PC-3 (cell line): ENCODE measurements at regions not wholly inside any gene's neighbourhood (a gene's known extent, or its start where the extent isn't known, plus 50 kb on each side); places are given as distances from the start of the nearest gene placed in this dataset.

ENCODE experiments used
- ATAC-seq: fragments of 200-7000 bp; cut with Tn5 transposase; 2 replicates; pipeline ENCODE4 v1.9.1; 2020; ENCODE audit warnings: mild to moderate bottlenecking, moderate library complexity
- BruUV-seq: library from RNA; stranded (reverse); fragments of 400-500 nt; replicated peaks from 2 replicates; lab custom pipeline; 2021; lab: Mats Ljungman, UMichigan
- CTCF ChIA-PET: fragments of 300-600 bp; sonication (Branson Sonifier 250); formaldehyde crosslinking; loops from one replicate; lab custom pipeline; 2022; ENCODE audit warnings: antibody characterized with exemption; lab: Charles Lee
- POLR2A ChIA-PET: fragments of 300-600 bp; sonication (Branson Sonifier 250); formaldehyde crosslinking; loops from one replicate; lab custom pipeline; 2022; ENCODE audit warnings: antibody characterized with exemption; ENCODE audit not compliant: unreplicated experiment; lab: Charles Lee
- DNase-seq: peaks from one replicate; pipeline ENCODE4 v3.0.0-alpha.2; 2015
- H2AFZ ChIP-seq: fragments of 300-600 bp; sonication (generic); 2 replicates; pipeline ENCODE4 v1.6.0; 2016; ENCODE audit warnings: antibody characterized with exemption, low read length
- H3F3A ChIP-seq: fragments of 300-600 bp; sonication (generic); one replicate; pipeline ENCODE4 v1.6.0; 2017; ENCODE audit warnings: antibody characterized with exemption, low read length, control low read depth, mild to moderate bottlenecking; ENCODE audit not compliant: unreplicated experiment
- H3K27ac ChIP-seq: fragments of 300-600 bp; sonication (generic); 2 replicates; pipeline ENCODE4 v1.5.1; 2016; ENCODE audit warnings: mild to moderate bottlenecking, low read length
- H3K27me3 ChIP-seq: fragments of 300-600 bp; sonication (generic); 2 replicates; pipeline ENCODE4 v1.6.1; 2016; ENCODE audit warnings: low read length, mixed read lengths
- H3K36me3 ChIP-seq: fragments of 300-600 bp; sonication (generic); 2 replicates; pipeline ENCODE4 v1.6.1; 2016; ENCODE audit warnings: low read depth, mixed run types, low read length, mixed read lengths
- H3K4me1 ChIP-seq: fragments of 300-600 bp; sonication (generic); 2 replicates; pipeline ENCODE4 v1.5.1; 2016; ENCODE audit warnings: low read length; ENCODE audit not compliant: insufficient read depth
- H3K4me2 ChIP-seq: fragments of 300-600 bp; sonication (generic); 2 replicates; pipeline ENCODE4 v1.6.0; 2016; ENCODE audit warnings: low read length
- H3K4me3 ChIP-seq: fragments of 300-600 bp; sonication (generic); 2 replicates; pipeline ENCODE4 v1.5.1; 2016; ENCODE audit warnings: mild to moderate bottlenecking, low read length, mixed read lengths
- H3K79me2 ChIP-seq: fragments of 300-600 bp; sonication (generic); 2 replicates; pipeline ENCODE4 v1.6.1; 2017; ENCODE audit warnings: low read length, mixed read lengths
- H3K9ac ChIP-seq: fragments of 300-600 bp; sonication (generic); 2 replicates; pipeline ENCODE4 v1.6.0; 2016; ENCODE audit warnings: mild to moderate bottlenecking, low read length
- H3K9me2 ChIP-seq: fragments of 300-600 bp; sonication (generic); replicated peaks from 2 replicates; pipeline ENCODE4 v1.6.1; 2016; ENCODE audit warnings: mixed run types, low read length, mixed read lengths
- H3K9me3 ChIP-seq: fragments of 300-600 bp; sonication (generic); 2 replicates; pipeline ENCODE4 v1.6.1; 2016; ENCODE audit warnings: low read length, mixed read lengths
- H4K20me1 ChIP-seq: fragments of 300-600 bp; sonication (generic); 2 replicates; pipeline ENCODE4 v1.6.1; 2016; ENCODE audit warnings: low read length, mixed read lengths
- CTCF ChIP-seq: fragments of 300-600 bp; sonication (generic); conservative IDR thresholded peaks from 2 replicates; pipeline ENCODE4 v1.5.1; 2017; ENCODE audit warnings: antibody characterized with exemption, low read depth, mild to moderate bottlenecking, low read length
- EZH2 ChIP-seq: fragments of 300-600 bp; sonication (generic); IDR thresholded peaks from one replicate; pipeline ENCODE4 v1.6.1; 2017; ENCODE audit warnings: antibody characterized with exemption, mild to moderate bottlenecking, low read length; ENCODE audit not compliant: unreplicated experiment
- EZH2phosphoT487 ChIP-seq: fragments of 300-600 bp; sonication (generic); IDR thresholded peaks from 2 replicates; pipeline ENCODE4 v1.6.1; 2018; ENCODE audit warnings: mild to moderate bottlenecking, antibody characterized with exemption, low read length, borderline replicate concordance
- intact Hi-C: fragments of 100-400 bp; cut with micrococcal nuclease; formaldehyde crosslinking; loops from 2 replicates; pipeline ENCODE4 v1.9.0; 2023

- POLR2A ChIA-PET: no interaction called here
- no peaks in the 10 kb centered on the region for H3K27me3 ChIP-seq
- TF ChIP-seq EZH2 (no peak), CTCF (no peak), EZH2phosphoT487 (no peak)
- no peaks in the 10 kb centered on the region for H3K4me1 ChIP-seq
- H2AFZ ChIP-seq: no peak overlapping the region
- H3K9me3 ChIP-seq: no peaks in the 10 kb centered on the region
- no peak overlapping the region for H3K27ac ChIP-seq
- no peaks in the 10 kb centered on the region for H3K79me2 ChIP-seq
- H3K4me3 ChIP-seq: no peak overlapping the region
- H3K9me2 ChIP-seq: no peaks in the 10 kb centered on the region
- H4K20me1 ChIP-seq: no peaks in the 10 kb centered on the region
- no peak overlapping the region for H3K4me2 ChIP-seq
- ATAC-seq (no peak), DNase-seq (no peak)
- H3F3A ChIP-seq: no peaks in the 10 kb centered on the region
- no peaks in the 10 kb centered on the region for H3K36me3 ChIP-seq
- no TSS peak for BruUV-seq
- CTCF ChIA-PET: no interaction called here
- intact Hi-C loops: no loop called here
- no peak overlapping the region for H3K9ac ChIP-seq
Measured at GRCh38 chr3:16821053-16821452, 63.7 kb upstream of the PLCL2 start.

DNA sequence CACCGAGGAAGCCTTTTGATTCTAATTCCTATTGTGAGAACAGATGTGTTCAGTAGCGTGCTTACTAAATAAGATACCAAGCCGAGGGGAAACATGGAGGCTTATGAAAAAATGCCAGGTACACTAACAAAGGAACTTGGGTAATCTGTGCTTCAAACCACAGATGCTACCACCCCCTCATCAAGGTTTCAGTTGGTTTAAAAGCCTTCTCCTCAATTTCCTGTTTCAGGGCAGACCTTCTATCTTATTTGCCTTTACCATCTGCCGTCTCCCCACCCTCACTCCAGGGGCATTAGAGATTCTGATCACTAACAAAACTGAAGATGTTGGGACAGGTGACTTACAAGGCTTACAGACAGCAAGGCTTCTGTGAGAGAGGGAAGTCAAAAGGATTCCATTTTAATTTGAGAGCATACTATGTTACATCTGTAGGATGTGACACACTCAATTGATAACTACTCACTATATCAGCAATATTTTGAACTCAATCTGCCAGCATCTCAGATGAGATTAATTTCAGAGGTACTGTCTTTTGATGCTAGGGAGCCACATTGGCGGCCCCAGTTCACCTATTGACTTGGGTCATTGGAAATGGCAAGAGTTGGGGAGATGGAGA, 60.6 kb upstream of the PLCL2 start:
- ChIA-PET POLR2A (interaction anchor here (0.6 kb wide), 1 partner anchor 130 kb away, joined by 3 read pairs; no protein-coding TSS in a partner anchor), CTCF (no interaction called here)
- Histone ChIP-seq H3K36me3 (no peaks in the 10 kb centered on the region), H3K9ac (no peak overlapping the region), H3K79me2 (no peaks in the 10 kb centered on the region), H3F3A (no peaks in the 10 kb centered on the region), H3K4me2 (no peak overlapping the region), H3K9me2 (no peaks in the 10 kb centered on the region), H3K4me1 (peaks cover 12% of the 10 kb centered on the region), H4K20me1 (no peaks in the 10 kb centered on the region), H2AFZ (no peak overlapping the region), H3K9me3 (no peaks in the 10 kb centered on the region), H3K27ac (no peak overlapping the region), H3K4me3 (no peak overlapping the region), H3K27me3 (no peaks in the 10 kb centered on the region)
- ATAC-seq: no peak
- TF ChIP-seq CTCF: no peak
- TF ChIP-seq EZH2: no peak
- TF ChIP-seq EZH2phosphoT487: no peak
- DNase-seq: no peak
- intact Hi-C loops: no loop called here
- no TSS peak for BruUV-seq

- BruUV-seq: no TSS peak
- intact Hi-C loops: no loop called here
- Histone ChIP-seq H3K9me2 (no peaks in the 10 kb centered on the region), H3K27me3 (no peaks in the 10 kb centered on the region), H3K4me2 (no peak overlapping the region), H3K9me3 (no peaks in the 10 kb centered on the region), H3F3A (no peaks in the 10 kb centered on the region), H3K4me3 (no peak overlapping the region), H4K20me1 (no peaks in the 10 kb centered on the region), H3K9ac (no peak overlapping the region), H3K27ac (no peak overlapping the region), H2AFZ (no peak overlapping the region), H3K79me2 (no peaks in the 10 kb centered on the region), H3K4me1 (peaks cover 14% of the 10 kb centered on the region), H3K36me3 (no peaks in the 10 kb centered on the region)
- ChIA-PET POLR2A (no interaction called here), CTCF (no interaction called here)
- ATAC-seq (no peak), DNase-seq (no peak)
- TF ChIP-seq EZH2 (no peak), CTCF (no peak), EZH2phosphoT487 (no peak)
Measured at GRCh38 chr3:16825617-16826204, 59.0 kb upstream of the PLCL2 start.
